HCT116 (cell line): ENCODE measurements at regions not wholly inside any gene's neighbourhood (a gene's known extent, or its start where the extent isn't known, plus 50 kb on each side); places are given as distances from the start of the nearest gene placed in this dataset.

ENCODE experiments used
- CBX3 ChIP-seq: IDR thresholded peaks from 2 replicates; pipeline ENCODE4 v1.6.1; 2012; ENCODE audit warnings: low read depth
- CEBPB ChIP-seq: IDR thresholded peaks from 2 replicates; pipeline ENCODE4 v1.6.1; 2012; ENCODE audit warnings: low read depth
- EZH2 ChIP-seq: fragments of 200-600 bp; sonication (generic); IDR thresholded peaks from 2 replicates; pipeline ENCODE4 v1.6.1; 2017; ENCODE audit warnings: antibody characterized with exemption, mixed run types
- EZH2phosphoT487 ChIP-seq: fragments of 200-600 bp; IDR thresholded peaks from 2 replicates; pipeline ENCODE4 v1.6.1; 2018; ENCODE audit warnings: antibody characterized with exemption, borderline replicate concordance
- POLR2A ChIP-seq: IDR thresholded peaks from 2 replicates; pipeline ENCODE4 v1.7.0; 2011; ENCODE audit warnings: borderline replicate concordance; ENCODE audit not compliant: insufficient read depth, insufficient read length; ENCODE audit errors: extremely low read depth
- REST ChIP-seq: IDR thresholded peaks from 2 replicates; pipeline ENCODE4 v1.6.1; 2012; ENCODE audit warnings: low read depth
- TCF7L2 ChIP-seq: IDR thresholded peaks from 2 replicates; pipeline ENCODE4 v1.7.0; 2011; ENCODE audit warnings: borderline replicate concordance, inconsistent platforms; ENCODE audit not compliant: insufficient read depth, insufficient read length; ENCODE audit errors: extremely low read depth
- TF ChIP-seq, protein P1 (sequence below), 3 experiments: fragments of 200-600 bp in 1 of 3; sonication (generic) in 1 of 3; IDR thresholded peaks in 2 of 3; conservative IDR thresholded peaks in 1 of 3; 2 replicates each; pipeline ENCODE4 v1.5.1; 2012 to 2017; ENCODE audit warnings: low read depth in 2 of 3, low read length in 2 of 3, antibody characterized with exemption in 1 of 3, borderline replicate concordance in 1 of 3, control low read depth in 1 of 3, mild to moderate bottlenecking in 1 of 3, mixed read lengths in 1 of 3, mixed run types in 1 of 3, moderate library complexity in 1 of 3; ENCODE audit not compliant: insufficient read depth in 1 of 3

- TF ChIP-seq, protein P1, sequence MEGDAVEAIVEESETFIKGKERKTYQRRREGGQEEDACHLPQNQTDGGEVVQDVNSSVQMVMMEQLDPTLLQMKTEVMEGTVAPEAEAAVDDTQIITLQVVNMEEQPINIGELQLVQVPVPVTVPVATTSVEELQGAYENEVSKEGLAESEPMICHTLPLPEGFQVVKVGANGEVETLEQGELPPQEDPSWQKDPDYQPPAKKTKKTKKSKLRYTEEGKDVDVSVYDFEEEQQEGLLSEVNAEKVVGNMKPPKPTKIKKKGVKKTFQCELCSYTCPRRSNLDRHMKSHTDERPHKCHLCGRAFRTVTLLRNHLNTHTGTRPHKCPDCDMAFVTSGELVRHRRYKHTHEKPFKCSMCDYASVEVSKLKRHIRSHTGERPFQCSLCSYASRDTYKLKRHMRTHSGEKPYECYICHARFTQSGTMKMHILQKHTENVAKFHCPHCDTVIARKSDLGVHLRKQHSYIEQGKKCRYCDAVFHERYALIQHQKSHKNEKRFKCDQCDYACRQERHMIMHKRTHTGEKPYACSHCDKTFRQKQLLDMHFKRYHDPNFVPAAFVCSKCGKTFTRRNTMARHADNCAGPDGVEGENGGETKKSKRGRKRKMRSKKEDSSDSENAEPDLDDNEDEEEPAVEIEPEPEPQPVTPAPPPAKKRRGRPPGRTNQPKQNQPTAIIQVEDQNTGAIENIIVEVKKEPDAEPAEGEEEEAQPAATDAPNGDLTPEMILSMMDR (IDR thresholded peaks at IDR 0.05 in 2 of 3, conservative IDR thresholded peaks at IDR 0.05 in 1 of 3; ENCODE audit: borderline replicate concordance in 1 of 3, insufficient read depth in 1 of 3, low read depth in 2 of 3, low read length in 2 of 3) = no peak
- TF ChIP-seq CBX3 (no peak), EZH2phosphoT487 (no peak), REST (no peak), POLR2A (no peak), EZH2 (no peak), TCF7L2 (no peak), CEBPB (no peak)
Observed at GRCh38 chr3:102757950-102758349, 323.1 kb downstream of the ZPLD1 start.
